SH-SY5Y (cell line): ENCODE measurements at regions not wholly inside any gene's neighbourhood (a gene's known extent, or its start where the extent isn't known, plus 50 kb on each side); places are given as distances from the start of the nearest gene placed in this dataset.

Source experiments
- GATA2 ChIP-seq: IDR thresholded peaks from 2 replicates; pipeline ENCODE4 v1.6.1; 2011; ENCODE audit warnings: mild to moderate bottlenecking, low read depth, low read length
- GATA3 ChIP-seq: IDR thresholded peaks from 2 replicates; pipeline ENCODE4 v1.6.1; 2011; ENCODE audit warnings: low read depth, mild to moderate bottlenecking, low read length, moderate library complexity

GRCh38 chrX:113529426-113530013, 688.9 kb upstream of the AMOT start:
- TF ChIP-seq GATA2 (no peak), GATA3 (no peak)
